ENCODE measurements at regions not wholly inside any gene's neighbourhood (a gene's known extent, or its start where the extent isn't known, plus 50 kb on each side); places are given as distances from the start of the nearest gene placed in this dataset.

DNA sequence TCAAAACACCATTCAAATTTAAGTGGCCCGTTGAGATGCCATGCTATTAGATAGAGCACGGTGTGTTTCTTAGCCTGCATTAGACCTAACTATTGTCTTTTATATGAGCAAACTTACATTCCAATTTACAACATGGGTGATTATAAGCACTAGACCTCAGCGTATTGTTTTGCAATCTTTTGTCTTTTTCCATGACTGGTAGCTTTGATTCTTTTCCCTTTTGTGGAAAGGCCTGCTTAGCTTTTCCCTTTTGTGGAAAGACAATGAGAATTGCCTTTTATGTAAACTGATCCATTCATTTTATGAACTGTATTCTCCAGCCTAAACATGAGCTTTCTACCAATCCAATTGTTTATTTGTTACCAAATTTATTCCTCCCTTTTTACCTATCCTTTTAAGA lies 823.1 kb downstream of the CCSER2 start:
- H3K36me3 ChIP-seq: no peaks in the 10 kb centered on the region
- intact Hi-C loops (cut with DNase I): no loop called here
- no peaks in the 10 kb centered on the region for H3K9me3 ChIP-seq
- TF ChIP-seq, protein P1, sequence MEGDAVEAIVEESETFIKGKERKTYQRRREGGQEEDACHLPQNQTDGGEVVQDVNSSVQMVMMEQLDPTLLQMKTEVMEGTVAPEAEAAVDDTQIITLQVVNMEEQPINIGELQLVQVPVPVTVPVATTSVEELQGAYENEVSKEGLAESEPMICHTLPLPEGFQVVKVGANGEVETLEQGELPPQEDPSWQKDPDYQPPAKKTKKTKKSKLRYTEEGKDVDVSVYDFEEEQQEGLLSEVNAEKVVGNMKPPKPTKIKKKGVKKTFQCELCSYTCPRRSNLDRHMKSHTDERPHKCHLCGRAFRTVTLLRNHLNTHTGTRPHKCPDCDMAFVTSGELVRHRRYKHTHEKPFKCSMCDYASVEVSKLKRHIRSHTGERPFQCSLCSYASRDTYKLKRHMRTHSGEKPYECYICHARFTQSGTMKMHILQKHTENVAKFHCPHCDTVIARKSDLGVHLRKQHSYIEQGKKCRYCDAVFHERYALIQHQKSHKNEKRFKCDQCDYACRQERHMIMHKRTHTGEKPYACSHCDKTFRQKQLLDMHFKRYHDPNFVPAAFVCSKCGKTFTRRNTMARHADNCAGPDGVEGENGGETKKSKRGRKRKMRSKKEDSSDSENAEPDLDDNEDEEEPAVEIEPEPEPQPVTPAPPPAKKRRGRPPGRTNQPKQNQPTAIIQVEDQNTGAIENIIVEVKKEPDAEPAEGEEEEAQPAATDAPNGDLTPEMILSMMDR (IDR thresholded peaks at IDR 0.05): no peak
- 78 to 80% methylated on average over 3 of the region's 3 CpGs for WGBS, 2 donors
- H3K4me3 ChIP-seq: no peak overlapping the region
- no peak overlapping the region for H3K27ac ChIP-seq
- H3K27me3 ChIP-seq: no peaks in the 10 kb centered on the region
- FAIRE-seq (no peak), ATAC-seq (no peak), DNase-seq (no peak)
- no peaks in the 10 kb centered on the region for H3K4me1 ChIP-seq

DNA sequence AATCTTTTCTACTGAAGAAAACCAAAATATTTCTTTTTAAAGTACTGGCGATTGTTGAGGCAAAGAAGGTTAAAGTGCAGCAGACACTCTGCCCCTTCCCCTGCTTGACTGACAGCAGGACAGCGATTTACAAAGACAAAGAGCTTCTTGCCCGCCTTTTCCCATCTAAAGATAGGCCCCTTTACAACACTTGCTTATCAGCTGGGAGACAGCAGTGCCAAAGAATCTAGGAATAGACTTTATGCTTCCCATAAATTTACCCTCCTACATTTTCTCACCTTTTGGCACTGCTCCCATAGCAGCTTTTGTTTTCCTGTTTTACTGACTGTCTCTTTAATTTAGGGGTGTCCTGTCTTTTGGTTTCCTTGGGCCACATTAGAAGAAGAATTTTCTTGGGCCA lies 824.1 kb downstream of the CCSER2 start:
- DNase-seq (no peak), ATAC-seq (no peak), FAIRE-seq (no peak)
- 70 to 75% methylated on average over 3 of the region's 3 CpGs for WGBS, 2 donors
- Histone ChIP-seq H3K4me1 (no peaks in the 10 kb centered on the region), H3K9me3 (no peaks in the 10 kb centered on the region), H3K27me3 (no peaks in the 10 kb centered on the region), H3K4me3 (no peak overlapping the region), H3K27ac (no peak overlapping the region), H3K36me3 (no peaks in the 10 kb centered on the region)
- intact Hi-C loops (cut with DNase I): no loop called here
- TF ChIP-seq, protein P1 (IDR thresholded peaks at IDR 0.05): no peak

DNA sequence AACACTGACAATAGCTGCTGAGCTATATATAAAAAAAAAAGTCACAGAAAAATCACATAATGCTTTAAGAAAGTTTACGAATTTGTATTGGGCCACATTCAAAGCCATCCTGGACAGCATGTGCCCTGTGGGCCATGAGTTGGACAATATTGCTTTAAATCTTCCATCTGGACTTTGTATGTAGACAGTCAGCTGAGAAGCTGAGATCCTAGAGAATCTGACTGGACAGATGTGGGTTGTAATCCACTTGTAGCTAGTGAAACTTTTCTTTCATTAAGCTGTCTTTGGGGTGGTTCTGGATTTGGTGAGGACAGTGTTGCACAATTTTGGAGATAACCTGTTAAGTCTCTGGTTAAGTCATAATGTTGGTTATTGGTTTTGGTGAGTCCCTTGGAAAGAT lies 824.5 kb downstream of the CCSER2 start:
- Histone ChIP-seq H3K4me1 (no peaks in the 10 kb centered on the region), H3K9me3 (no peaks in the 10 kb centered on the region), H3K27me3 (no peaks in the 10 kb centered on the region), H3K27ac (no peak overlapping the region), H3K36me3 (no peaks in the 10 kb centered on the region), H3K4me3 (no peak overlapping the region)
- no peak for DNase-seq
- no peak for ATAC-seq
- WGBS, 2 donors: 78 to 81% methylated on average over 1 of the region's 1 CpG
- FAIRE-seq: no peak
- TF ChIP-seq, protein P1 (IDR thresholded peaks at IDR 0.05): no peak
- intact Hi-C loops (cut with DNase I): no loop called here

DNA sequence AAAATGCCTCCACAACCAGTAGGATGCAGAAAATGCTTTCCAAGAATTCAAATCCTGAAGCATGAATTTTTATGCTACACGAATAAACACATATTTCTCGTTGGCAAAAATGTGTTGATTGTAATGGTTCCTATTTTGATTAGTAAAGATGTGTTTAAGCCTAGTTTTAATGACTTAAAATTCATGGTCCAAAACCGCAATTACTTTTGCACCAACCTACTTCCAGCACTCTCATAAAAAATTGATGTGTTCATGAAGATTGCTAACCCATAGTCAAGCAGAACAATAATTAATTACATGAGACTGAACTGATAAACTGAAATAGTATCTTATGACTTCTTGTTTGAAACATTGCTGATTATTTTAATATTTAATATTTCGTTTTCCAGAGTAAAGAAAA lies 828.8 kb downstream of the CCSER2 start:
- intact Hi-C loops (cut with DNase I): no loop called here
- TF ChIP-seq, protein P1 (IDR thresholded peaks at IDR 0.05): no peak
- DNase-seq (no peak), ATAC-seq (no peak), FAIRE-seq (no peak)
- 65 to 80% methylated on average over 4 of the region's 4 CpGs for WGBS, 2 donors
- Histone ChIP-seq H3K4me1 (no peaks in the 10 kb centered on the region), H3K4me3 (no peak overlapping the region), H3K36me3 (no peaks in the 10 kb centered on the region), H3K27me3 (no peaks in the 10 kb centered on the region), H3K27ac (no peak overlapping the region), H3K9me3 (no peaks in the 10 kb centered on the region)

DNA sequence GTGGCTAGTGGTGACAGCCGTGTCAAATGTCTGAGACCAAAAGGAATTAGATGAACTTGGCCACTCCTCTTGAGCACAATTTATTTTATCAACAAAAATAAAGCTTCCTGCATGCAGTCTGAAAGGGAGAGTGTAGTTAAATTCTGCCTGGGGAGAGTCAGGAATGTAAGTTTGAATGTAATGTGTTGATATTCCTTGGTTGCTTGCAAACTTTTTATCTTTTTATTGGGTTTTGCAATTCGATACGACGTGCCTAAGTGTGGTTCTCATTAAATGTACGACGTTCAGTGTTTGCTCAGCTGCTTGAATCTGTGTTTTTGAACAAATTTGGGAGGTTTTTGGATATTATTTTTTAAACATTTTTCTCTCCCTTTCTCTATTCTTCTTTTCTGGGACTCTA lies 839.9 kb downstream of the CCSER2 start:
- Histone ChIP-seq H3K9me3 (no peaks in the 10 kb centered on the region), H3K27me3 (no peaks in the 10 kb centered on the region), H3K4me1 (no peaks in the 10 kb centered on the region), H3K4me3 (no peak overlapping the region), H3K36me3 (no peaks in the 10 kb centered on the region), H3K27ac (no peak overlapping the region)
- intact Hi-C loops (cut with DNase I): no loop called here
- TF ChIP-seq, protein P1 (IDR thresholded peaks at IDR 0.05): no peak
- ATAC-seq: no peak
- no peak for DNase-seq
- FAIRE-seq: no peak
- WGBS, 2 donors: 40 to 43% methylated on average over 6 of the region's 6 CpGs
